ENCODE measurements at regions not wholly inside any gene's neighbourhood (a gene's known extent, or its start where the extent isn't known, plus 50 kb on each side); places are given as distances from the start of the nearest gene placed in this dataset.

DNA sequence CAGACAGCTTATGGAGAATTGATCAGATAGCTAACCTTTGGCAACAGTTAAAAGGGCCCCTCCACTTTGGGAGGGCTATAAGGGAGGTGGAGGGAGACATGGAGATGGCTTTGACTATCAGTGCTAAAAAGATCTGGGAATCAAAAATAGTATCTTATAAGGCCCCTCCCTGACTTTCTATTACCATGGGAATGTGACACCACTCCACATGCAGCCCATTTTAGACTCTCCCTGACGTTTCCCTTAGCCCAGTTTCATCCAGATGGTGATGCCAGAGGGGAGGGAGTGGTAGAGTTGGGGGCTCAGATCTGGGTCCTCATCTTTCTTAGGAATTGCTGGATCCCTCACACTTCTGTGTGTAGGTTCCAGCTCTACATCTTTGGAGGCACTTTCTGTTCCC lies 200.0 kb upstream of the DTNBP1 start:
- TF ChIP-seq PBX3 (IDR thresholded peaks at IDR 0.05) (no peak), TP53 (CRISPR knock-in tag; IDR thresholded peaks at IDR 0.05) (no peak), EP300 (IDR thresholded peaks at IDR 0.05) (no peak), HEYL (CRISPR knock-in tag; IDR thresholded peaks at IDR 0.05) (no peak), POLR2A (IDR thresholded peaks at IDR 0.05; ENCODE audit: low read length) (no peak)
- TF ChIP-seq, protein P1, sequence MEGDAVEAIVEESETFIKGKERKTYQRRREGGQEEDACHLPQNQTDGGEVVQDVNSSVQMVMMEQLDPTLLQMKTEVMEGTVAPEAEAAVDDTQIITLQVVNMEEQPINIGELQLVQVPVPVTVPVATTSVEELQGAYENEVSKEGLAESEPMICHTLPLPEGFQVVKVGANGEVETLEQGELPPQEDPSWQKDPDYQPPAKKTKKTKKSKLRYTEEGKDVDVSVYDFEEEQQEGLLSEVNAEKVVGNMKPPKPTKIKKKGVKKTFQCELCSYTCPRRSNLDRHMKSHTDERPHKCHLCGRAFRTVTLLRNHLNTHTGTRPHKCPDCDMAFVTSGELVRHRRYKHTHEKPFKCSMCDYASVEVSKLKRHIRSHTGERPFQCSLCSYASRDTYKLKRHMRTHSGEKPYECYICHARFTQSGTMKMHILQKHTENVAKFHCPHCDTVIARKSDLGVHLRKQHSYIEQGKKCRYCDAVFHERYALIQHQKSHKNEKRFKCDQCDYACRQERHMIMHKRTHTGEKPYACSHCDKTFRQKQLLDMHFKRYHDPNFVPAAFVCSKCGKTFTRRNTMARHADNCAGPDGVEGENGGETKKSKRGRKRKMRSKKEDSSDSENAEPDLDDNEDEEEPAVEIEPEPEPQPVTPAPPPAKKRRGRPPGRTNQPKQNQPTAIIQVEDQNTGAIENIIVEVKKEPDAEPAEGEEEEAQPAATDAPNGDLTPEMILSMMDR (IDR thresholded peaks at IDR 0.05), result no peak

Measured in A549 (cell line).